HepG2 (cell line): ENCODE measurements at regions not wholly inside any gene's neighbourhood (a gene's known extent, or its start where the extent isn't known, plus 50 kb on each side); places are given as distances from the start of the nearest gene placed in this dataset.

Experiments
- ATAC-seq: fragments of 200-7000 bp; cut with Tn5 transposase; 3 replicates; pipeline ENCODE4 v1.9.1; 2020; ENCODE audit warnings: mild to moderate bottlenecking, moderate library complexity
- BruUV-seq: library from RNA; stranded (reverse); fragments of 400-500 nt; replicated peaks from 2 replicates; lab custom pipeline; 2021; lab: Mats Ljungman, UMichigan
- CTCF ChIA-PET: fragments of 300-600 bp; formaldehyde crosslinking; extraction: SDS; loops from one replicate; lab custom pipeline; 2021; ENCODE audit warnings: low total read pairs, inconsistent platforms, low intra/inter-chr PET ratio; lab: Yijun Ruan, JAX
- POLR2A ChIA-PET: fragments of 350-600 bp; sonication (Branson Sonifier 250); formaldehyde crosslinking; loops from one replicate; lab custom pipeline; 2020; ENCODE audit warnings: antibody characterized with exemption, inconsistent platforms; lab: Yijun Ruan, JAX
- DNase-seq: peaks from one replicate; pipeline ENCODE4 v3.0.0-alpha.2; 2015; ENCODE audit warnings: low spot score
- FAIRE-seq: peaks from 3 replicates; lab custom pipeline; 2011; peaks lifted over from hg19 to GRCh38; lab: Jason Lieb, UNC
- H2AFZ ChIP-seq: one replicate; pipeline ENCODE4 v1.6.1; 2011; ENCODE audit warnings: low read length, inconsistent platforms
- H3K27ac ChIP-seq: fragments of 300-600 bp; 3 replicates; pipeline ENCODE4 v1.8.0; 2011; ENCODE audit warnings: mixed run types, mild to moderate bottlenecking, mixed read lengths, low read length, inconsistent platforms; ENCODE audit not compliant: insufficient read depth; ENCODE audit errors: extremely low read length
- H3K27me3 ChIP-seq, 2 experiments: fragments of 200-600 bp in 1 of 2; 2 replicates in 1 of 2; 3 replicates in 1 of 2; pipeline versions ENCODE4 v1.6.0 to v1.8.0; 2011; ENCODE audit warnings: low read length in 2 of 2, mild to moderate bottlenecking in 2 of 2, moderate library complexity in 2 of 2, inconsistent platforms in 1 of 2; ENCODE audit not compliant: insufficient read depth in 2 of 2, control insufficient read depth in 1 of 2
- H3K36me3 ChIP-seq, 2 experiments: fragments of 200-600 bp in 1 of 2; replicated peaks in 1 of 2; 2 replicates in 1 of 2; 3 replicates in 1 of 2; pipeline versions ENCODE4 v1.5.1 to v1.8.0; 2011; ENCODE audit warnings: low read length in 2 of 2, inconsistent platforms in 1 of 2; ENCODE audit not compliant: insufficient read depth in 2 of 2, control insufficient read depth in 1 of 2
- H3K4me1 ChIP-seq: 2 replicates; pipeline ENCODE4 v1.5.1; 2012; ENCODE audit warnings: low read length, inconsistent platforms; ENCODE audit not compliant: insufficient read depth
- H3K4me2 ChIP-seq: 2 replicates; pipeline ENCODE4 v1.6.0; 2011; ENCODE audit warnings: low read depth, low read length, inconsistent platforms
- H3K4me3 ChIP-seq, 3 experiments: fragments of 200-600 bp in 1 of 3; sonication (generic), shearing (Covaris generic) in 1 of 3; replicated peaks in 1 of 3; 2 replicates each; pipeline ENCODE4 v1.5.1; 2011 to 2016; ENCODE audit warnings: low read length in 3 of 3, inconsistent platforms in 2 of 3, low read depth in 2 of 3, mild to moderate bottlenecking in 2 of 3, control low read depth in 1 of 3, mixed read lengths in 1 of 3; ENCODE audit not compliant: insufficient read depth in 1 of 3
- H3K79me2 ChIP-seq: one replicate; pipeline ENCODE4 v1.6.1; 2011; ENCODE audit warnings: low read length, inconsistent platforms; ENCODE audit not compliant: insufficient read depth
- H3K9ac ChIP-seq: 2 replicates; pipeline ENCODE4 v1.6.0; 2011; ENCODE audit warnings: mild to moderate bottlenecking, low read depth, low read length, inconsistent platforms; ENCODE audit not compliant: insufficient read depth
- H3K9me3 ChIP-seq: 2 replicates; pipeline ENCODE4 v1.5.1; 2012; ENCODE audit warnings: mild to moderate bottlenecking, low read length
- H4K20me1 ChIP-seq: 2 replicates; pipeline ENCODE4 v1.6.0; 2011; ENCODE audit warnings: inconsistent platforms, mild to moderate bottlenecking, low read length, moderate library complexity; ENCODE audit not compliant: insufficient read depth
- BCL3 ChIP-seq: sonication (generic); formaldehyde crosslinking; IDR thresholded peaks from 2 replicates; pipeline ENCODE4 v1.5.1; 2020; ENCODE audit warnings: mild to moderate bottlenecking, missing genetic modification reagents, moderate library complexity
- KDM1A ChIP-seq: IDR thresholded peaks from 2 replicates; pipeline ENCODE4 v1.6.1; 2016; ENCODE audit warnings: missing compliant biosample characterization
- MAX ChIP-seq: IDR thresholded peaks from 2 replicates; pipeline ENCODE4 v1.6.1; 2012; ENCODE audit warnings: inconsistent platforms
- SP2 ChIP-seq: sonication (generic); formaldehyde crosslinking; IDR thresholded peaks from 2 replicates; pipeline ENCODE4 v1.5.1; 2020; ENCODE audit warnings: mild to moderate bottlenecking, missing genetic modification reagents
- ZFP90 ChIP-seq: sonication (generic); formaldehyde crosslinking; IDR thresholded peaks from 2 replicates; pipeline ENCODE4 v1.8.0; 2022; ENCODE audit warnings: missing genetic modification reagents, mild to moderate bottlenecking, inconsistent platforms, borderline replicate concordance
- ZNF17 ChIP-seq: sonication (generic); formaldehyde crosslinking; IDR thresholded peaks from 2 replicates; pipeline ENCODE4 v1.5.0; 2020; ENCODE audit warnings: mild to moderate bottlenecking, missing genetic modification reagents
- ZNF20 ChIP-seq: sonication (generic); formaldehyde crosslinking; IDR thresholded peaks from 2 replicates; pipeline ENCODE4 v1.4.0; 2020; ENCODE audit warnings: mild to moderate bottlenecking, moderate library complexity, missing genetic modification reagents
- ZNF276 ChIP-seq: sonication (generic); formaldehyde crosslinking; IDR thresholded peaks from 2 replicates; pipeline ENCODE4 v1.4.0; 2020; ENCODE audit warnings: mild to moderate bottlenecking, low read depth, missing genetic modification reagents
- in situ Hi-C: cut with HindIII; loops from 2 replicates; pipeline ENCODE4 v1.10.0; 2017; ENCODE audit warnings: low pct_unique_long_range_greater_than_20kb; ENCODE audit not compliant: extremely low pct_ligation_motif_present
- intact Hi-C: fragments of 100-400 bp; cut with micrococcal nuclease; formaldehyde crosslinking; loops from one replicate; pipeline ENCODE4 v1.10.0; 2022; ENCODE audit not compliant: unreplicated experiment
- TF ChIP-seq, protein P1 (sequence below): sonication (generic); formaldehyde crosslinking; IDR thresholded peaks from 2 replicates; pipeline ENCODE4 v1.5.1; 2020; ENCODE audit warnings: mild to moderate bottlenecking, missing genetic modification reagents, moderate library complexity

GRCh38 chr14:48456051-48456450 lies 780.6 kb upstream of the MDGA2 start:
- POLR2A ChIA-PET: no interaction called here
- no peak for FAIRE-seq
- no peak for ATAC-seq
- in situ Hi-C loops: no loop called here
- CTCF ChIA-PET: no interaction called here
- H4K20me1 ChIP-seq: no peaks in the 10 kb centered on the region
- BruUV-seq: no TSS peak
- no peak for DNase-seq
- no peak overlapping the region for H3K4me3 ChIP-seq
- H3K36me3 ChIP-seq: no peaks in the 10 kb centered on the region
- no peak overlapping the region for H3K27ac ChIP-seq
- TF ChIP-seq KDM1A (CRISPR knock-in tag) (no peak), MAX (no peak), ZFP90 (CRISPR knock-in tag) (no peak), SP2 (CRISPR knock-in tag) (no peak), ZNF17 (CRISPR knock-in tag) (no peak), ZNF20 (CRISPR knock-in tag) (no peak), BCL3 (CRISPR knock-in tag) (no peak), ZNF276 (CRISPR knock-in tag) (no peak)
- TF ChIP-seq, protein P1, sequence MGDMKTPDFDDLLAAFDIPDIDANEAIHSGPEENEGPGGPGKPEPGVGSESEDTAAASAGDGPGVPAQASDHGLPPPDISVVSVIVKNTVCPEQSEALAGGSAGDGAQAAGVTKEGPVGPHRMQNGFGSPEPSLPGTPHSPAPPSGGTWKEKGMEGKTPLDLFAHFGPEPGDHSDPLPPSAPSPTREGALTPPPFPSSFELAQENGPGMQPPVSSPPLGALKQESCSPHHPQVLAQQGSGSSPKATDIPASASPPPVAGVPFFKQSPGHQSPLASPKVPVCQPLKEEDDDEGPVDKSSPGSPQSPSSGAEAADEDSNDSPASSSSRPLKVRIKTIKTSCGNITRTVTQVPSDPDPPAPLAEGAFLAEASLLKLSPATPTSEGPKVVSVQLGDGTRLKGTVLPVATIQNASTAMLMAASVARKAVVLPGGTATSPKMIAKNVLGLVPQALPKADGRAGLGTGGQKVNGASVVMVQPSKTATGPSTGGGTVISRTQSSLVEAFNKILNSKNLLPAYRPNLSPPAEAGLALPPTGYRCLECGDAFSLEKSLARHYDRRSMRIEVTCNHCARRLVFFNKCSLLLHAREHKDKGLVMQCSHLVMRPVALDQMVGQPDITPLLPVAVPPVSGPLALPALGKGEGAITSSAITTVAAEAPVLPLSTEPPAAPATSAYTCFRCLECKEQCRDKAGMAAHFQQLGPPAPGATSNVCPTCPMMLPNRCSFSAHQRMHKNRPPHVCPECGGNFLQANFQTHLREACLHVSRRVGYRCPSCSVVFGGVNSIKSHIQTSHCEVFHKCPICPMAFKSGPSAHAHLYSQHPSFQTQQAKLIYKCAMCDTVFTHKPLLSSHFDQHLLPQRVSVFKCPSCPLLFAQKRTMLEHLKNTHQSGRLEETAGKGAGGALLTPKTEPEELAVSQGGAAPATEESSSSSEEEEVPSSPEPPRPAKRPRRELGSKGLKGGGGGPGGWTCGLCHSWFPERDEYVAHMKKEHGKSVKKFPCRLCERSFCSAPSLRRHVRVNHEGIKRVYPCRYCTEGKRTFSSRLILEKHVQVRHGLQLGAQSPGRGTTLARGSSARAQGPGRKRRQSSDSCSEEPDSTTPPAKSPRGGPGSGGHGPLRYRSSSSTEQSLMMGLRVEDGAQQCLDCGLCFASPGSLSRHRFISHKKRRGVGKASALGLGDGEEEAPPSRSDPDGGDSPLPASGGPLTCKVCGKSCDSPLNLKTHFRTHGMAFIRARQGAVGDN: no peak
- TF ChIP-seq, all 625 proteins: peak for 0
- intact Hi-C loops: no loop called here
- no peaks in the 10 kb centered on the region for H3K79me2 ChIP-seq
- H3K27me3 ChIP-seq: no peaks in the 10 kb centered on the region
- H3K9me3 ChIP-seq: peaks cover 14% of the 10 kb centered on the region
- H2AFZ ChIP-seq: no peak overlapping the region
- H3K9ac ChIP-seq: no peak overlapping the region
- no peak overlapping the region for H3K4me2 ChIP-seq
- H3K4me1 ChIP-seq: no peaks in the 10 kb centered on the region
